ENCODE measurements at regions not wholly inside any gene's neighbourhood (a gene's known extent, or its start where the extent isn't known, plus 50 kb on each side); places are given as distances from the start of the nearest gene placed in this dataset.

GRCh38 chr10:83917537-83918506 is 221.5 kb upstream of the GHITM start:
- DNase-seq = no peak

GRCh38 chr10:83919187-83919586 is 220.1 kb upstream of the GHITM start:
- no peak for DNase-seq

- DNase-seq = no peak
Measured at GRCh38 chr10:83921984-83922860, 217.1 kb upstream of the GHITM start.

GRCh38 chr10:83925133-83925532 is 214.2 kb upstream of the GHITM start:
- DNase-seq = no peak

- no peak for DNase-seq
Measured at GRCh38 chr10:83926606-83927005, 212.7 kb upstream of the GHITM start.

- DNase-seq = no peak
Measured at GRCh38 chr10:83927166-83927565, 212.1 kb upstream of the GHITM start.

- no peak for DNase-seq
Measured at GRCh38 chr10:83929399-83929798, 209.9 kb upstream of the GHITM start.

- no peak for DNase-seq
Measured at GRCh38 chr10:83931669-83932068, 207.6 kb upstream of the GHITM start.

- no peak for DNase-seq
Measured at GRCh38 chr10:83932245-83932644, 207.1 kb upstream of the GHITM start.

- DNase-seq = no peak
Measured at GRCh38 chr10:83934062-83934461, 205.2 kb upstream of the GHITM start.

- no peak for DNase-seq
Measured at GRCh38 chr10:83934641-83935338, 204.5 kb upstream of the GHITM start.

- no peak for DNase-seq
Measured at GRCh38 chr10:83935339-83935736, 204.0 kb upstream of the GHITM start.

- no peak for DNase-seq
Measured at GRCh38 chr10:83935911-83936310, 203.4 kb upstream of the GHITM start.

- no peak for DNase-seq
Measured at GRCh38 chr10:83937161-83937560, 202.1 kb upstream of the GHITM start.

GRCh38 chr10:83937826-83938225 is 201.5 kb upstream of the GHITM start:
- DNase-seq = no peak

GRCh38 chr10:83941189-83941588 is 198.1 kb upstream of the GHITM start:
- no peak for DNase-seq

GRCh38 chr10:83942410-83942809 is 196.9 kb upstream of the GHITM start:
- DNase-seq = no peak

- DNase-seq = no peak
Measured at GRCh38 chr10:83943049-83943448, 196.3 kb upstream of the GHITM start.

GRCh38 chr10:83943920-83944319 is 195.4 kb upstream of the GHITM start:
- DNase-seq = no peak

- no peak for DNase-seq
Measured at GRCh38 chr10:83945982-83946718, 193.2 kb upstream of the GHITM start.

- DNase-seq = no peak
Measured at GRCh38 chr10:83952314-83952713, 187.0 kb upstream of the GHITM start.

- no peak for DNase-seq
Measured at GRCh38 chr10:83953589-83953988, 185.7 kb upstream of the GHITM start.
